ENCODE measurements at regions not wholly inside any gene's neighbourhood (a gene's known extent, or its start where the extent isn't known, plus 50 kb on each side); places are given as distances from the start of the nearest gene placed in this dataset.

- TF ChIP-seq POLR2A (IDR thresholded peaks at IDR 0.05; ENCODE audit: low read depth, low read length) (no peak), POLR2AphosphoS5 (IDR thresholded peaks at IDR 0.05; ENCODE audit: low read depth, low read length) (no peak)
Observed at GRCh38 chr18:55641486-55641885, 53.5 kb upstream of the TCF4 start.

Measured in GM12892 (cell line).